D721Med (cell line): ENCODE measurements at regions not wholly inside any gene's neighbourhood (a gene's known extent, or its start where the extent isn't known, plus 50 kb on each side); places are given as distances from the start of the nearest gene placed in this dataset.
"Not testable (repeated sequence)": the region's sequence is repeated elsewhere in the genome, so short reads cannot be mapped to it uniquely, and the experiment has no call there.

Experiments used
- DNase-seq: peaks from one replicate; pipeline ENCODE4 v3.0.0; 2011; ENCODE audit warnings: low spot score; ENCODE audit not compliant: insufficient read length
- FAIRE-seq: peaks from 2 replicates; lab custom pipeline; 2011; peaks lifted over from hg19 to GRCh38; lab: Jason Lieb, UNC
- TF ChIP-seq, protein P1 (sequence below): IDR thresholded peaks from 2 replicates; pipeline ENCODE4 v1.5.1; 2012; ENCODE audit warnings: mild to moderate bottlenecking, control low read depth; ENCODE audit not compliant: insufficient read depth; ENCODE audit errors: missing control alignments

DNA sequence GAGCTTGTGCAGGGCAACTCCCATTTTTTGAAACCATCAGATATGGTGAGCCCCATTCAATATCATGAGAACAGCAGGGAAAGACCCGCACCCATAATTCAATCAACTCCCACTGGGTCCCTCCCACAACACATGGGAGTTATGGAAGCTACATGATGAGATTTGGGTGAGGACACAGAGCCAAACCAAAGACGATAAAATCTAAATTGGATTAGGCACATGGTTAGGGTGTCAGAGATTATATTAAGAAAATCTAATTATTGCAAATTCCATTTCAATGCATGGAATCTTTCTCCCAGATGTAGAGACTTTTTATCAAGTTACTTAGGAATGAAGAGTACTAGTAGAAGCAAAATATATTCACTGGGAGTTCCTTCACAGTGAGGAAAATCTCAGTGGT is 324.9 kb downstream of the JRKL start:
- TF ChIP-seq, protein P1, sequence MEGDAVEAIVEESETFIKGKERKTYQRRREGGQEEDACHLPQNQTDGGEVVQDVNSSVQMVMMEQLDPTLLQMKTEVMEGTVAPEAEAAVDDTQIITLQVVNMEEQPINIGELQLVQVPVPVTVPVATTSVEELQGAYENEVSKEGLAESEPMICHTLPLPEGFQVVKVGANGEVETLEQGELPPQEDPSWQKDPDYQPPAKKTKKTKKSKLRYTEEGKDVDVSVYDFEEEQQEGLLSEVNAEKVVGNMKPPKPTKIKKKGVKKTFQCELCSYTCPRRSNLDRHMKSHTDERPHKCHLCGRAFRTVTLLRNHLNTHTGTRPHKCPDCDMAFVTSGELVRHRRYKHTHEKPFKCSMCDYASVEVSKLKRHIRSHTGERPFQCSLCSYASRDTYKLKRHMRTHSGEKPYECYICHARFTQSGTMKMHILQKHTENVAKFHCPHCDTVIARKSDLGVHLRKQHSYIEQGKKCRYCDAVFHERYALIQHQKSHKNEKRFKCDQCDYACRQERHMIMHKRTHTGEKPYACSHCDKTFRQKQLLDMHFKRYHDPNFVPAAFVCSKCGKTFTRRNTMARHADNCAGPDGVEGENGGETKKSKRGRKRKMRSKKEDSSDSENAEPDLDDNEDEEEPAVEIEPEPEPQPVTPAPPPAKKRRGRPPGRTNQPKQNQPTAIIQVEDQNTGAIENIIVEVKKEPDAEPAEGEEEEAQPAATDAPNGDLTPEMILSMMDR = no peak
- FAIRE-seq (no peak), DNase-seq (no peak)

DNA sequence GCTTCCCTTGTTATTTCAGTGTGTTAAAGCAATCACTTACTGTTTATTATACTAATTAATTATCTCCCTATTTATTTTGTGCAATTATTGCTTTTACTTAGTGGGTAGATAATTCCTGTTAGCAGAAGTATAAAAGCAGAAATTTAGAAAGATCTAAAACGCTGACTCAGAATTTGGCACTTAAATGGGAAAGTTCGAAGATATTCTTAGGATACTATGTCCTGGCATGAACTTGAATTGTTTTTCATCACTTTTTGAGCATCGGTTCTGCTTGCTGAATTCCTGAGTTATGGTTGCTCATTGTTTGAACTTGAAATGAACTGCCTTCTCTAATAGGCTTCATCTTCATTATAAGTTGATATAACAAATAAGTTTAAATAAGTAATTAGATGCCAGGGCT is 325.4 kb downstream of the JRKL start:
- TF ChIP-seq, protein P1 = no peak
- DNase-seq = no peak
- no peak for FAIRE-seq

GRCh38 chr11:96736601-96737000 is 346.8 kb downstream of the JRKL start:
- TF ChIP-seq, protein P1 = no peak
- no peak for DNase-seq
- no peak for FAIRE-seq

DNA sequence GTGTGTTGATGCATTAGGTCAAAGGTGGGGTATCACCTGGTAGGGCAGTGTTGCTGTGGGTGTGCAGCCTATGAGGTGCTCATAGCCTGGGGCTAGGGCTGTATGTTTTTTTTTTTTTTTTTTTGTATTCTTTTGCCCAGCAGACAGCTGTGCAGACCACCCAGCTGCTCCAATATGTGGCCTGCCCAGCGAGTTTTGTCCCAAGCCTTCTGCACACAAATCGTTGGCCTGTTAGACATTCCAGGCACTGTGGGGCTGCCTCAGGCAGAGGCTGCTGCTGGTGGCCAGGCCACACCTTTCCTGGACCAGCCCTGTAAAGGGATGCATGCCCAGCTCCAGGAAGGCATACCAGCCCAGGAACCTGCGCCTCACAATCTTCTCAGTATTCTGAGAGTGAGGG is 348.5 kb downstream of the JRKL start:
- DNase-seq = no peak
- TF ChIP-seq, protein P1 = no peak

GRCh38 chr11:96741068-96741467 is 351.3 kb downstream of the JRKL start:
- DNase-seq (no peak), FAIRE-seq (no peak)
- TF ChIP-seq, protein P1 = no peak

More for the DNA sequence above, 348.5 kb downstream of the JRKL start:
- FAIRE-seq = no peak

- DNase-seq = no peak
- no peak for FAIRE-seq
- TF ChIP-seq, protein P1 = no peak
Observed at GRCh38 chr11:96744697-96745096, 354.9 kb downstream of the JRKL start.

DNA sequence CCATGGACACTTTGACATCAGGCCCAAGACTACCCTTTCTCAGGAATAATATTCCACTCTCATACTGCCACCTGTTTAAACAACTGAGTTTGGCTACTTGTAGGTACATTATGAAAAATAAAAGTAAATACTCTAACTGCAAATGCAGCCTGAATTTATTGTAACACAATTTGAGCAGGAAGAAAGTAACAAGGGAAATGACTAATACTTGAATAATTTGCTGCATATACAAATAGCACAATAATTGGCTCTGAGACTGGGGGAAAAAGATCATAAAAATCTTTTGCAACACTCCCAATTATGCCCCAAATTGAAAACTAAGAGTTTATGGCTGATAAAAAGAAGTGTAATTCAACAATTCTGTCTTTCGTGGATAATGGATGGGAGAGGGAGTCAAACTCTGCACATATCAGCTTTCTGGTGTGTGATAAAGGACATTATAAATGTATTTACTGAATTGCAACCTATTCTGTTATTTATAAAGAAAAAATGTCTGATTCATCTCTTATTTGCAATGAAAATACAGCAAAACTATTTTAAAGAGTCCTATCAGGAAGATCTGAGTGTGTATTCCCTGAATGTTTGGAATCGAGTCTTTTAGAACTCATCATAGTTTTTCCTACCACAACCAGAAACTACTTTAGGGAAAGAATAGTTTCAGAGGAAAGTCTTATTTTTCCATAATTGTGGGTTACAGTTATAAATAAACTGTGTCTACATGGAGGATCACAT is 359.0 kb downstream of the JRKL start:
- no peak for FAIRE-seq
- no peak for DNase-seq
- TF ChIP-seq, protein P1 = no peak

DNA sequence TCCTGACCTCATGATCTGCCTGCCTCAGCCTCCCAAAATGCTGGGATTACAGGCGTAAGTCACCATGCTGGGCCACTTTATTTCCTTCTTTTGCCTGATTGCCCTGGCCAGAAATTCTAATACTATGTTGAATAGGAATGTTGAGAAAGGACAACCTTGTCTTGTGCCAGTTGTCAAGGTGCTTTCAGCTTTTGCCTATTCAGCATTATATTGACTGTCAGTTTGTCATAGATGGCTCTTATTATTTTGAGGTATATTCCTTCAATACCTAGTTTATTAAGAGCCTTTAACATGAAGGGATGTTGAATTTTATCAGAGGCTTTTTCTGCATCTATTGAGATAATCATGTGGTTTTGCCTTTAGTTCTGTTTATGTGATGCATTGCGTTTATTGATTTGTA is 362.0 kb downstream of the JRKL start:
- not testable (repeated sequence) for FAIRE-seq, DNase-seq
